ENCODE measurements at regions not wholly inside any gene's neighbourhood (a gene's known extent, or its start where the extent isn't known, plus 50 kb on each side); places are given as distances from the start of the nearest gene placed in this dataset.

- no peaks in the 10 kb centered on the region for H3K36me3 Mint-ChIP-seq
- H3K27ac Mint-ChIP-seq = no peak overlapping the region
- TF ChIP-seq STAT6 (CRISPR knock-in tag; conservative IDR thresholded peaks at IDR 0.05; ENCODE audit: low read depth) (no peak), NFE2L1 (CRISPR knock-in tag; IDR thresholded peaks at IDR 0.05) (no peak), CREM (CRISPR knock-in tag; IDR thresholded peaks at IDR 0.05) (no peak), PRDM15 (CRISPR knock-in tag; IDR thresholded peaks at IDR 0.05) (no peak), JUN (CRISPR knock-in tag; IDR thresholded peaks at IDR 0.05) (no peak), ZNF317 (CRISPR knock-in tag; IDR thresholded peaks at IDR 0.05; ENCODE audit: borderline replicate concordance, low read depth) (no peak), TP53 (CRISPR knock-in tag; IDR thresholded peaks at IDR 0.05) (no peak), GRHL2 (CRISPR knock-in tag; IDR thresholded peaks at IDR 0.05; ENCODE audit: insufficient replicate concordance, severe bottlenecking) (no peak), ZMAT4 (CRISPR knock-in tag; IDR thresholded peaks at IDR 0.05) (no peak), ZBTB21 (CRISPR knock-in tag; IDR thresholded peaks at IDR 0.05; ENCODE audit: borderline replicate concordance) (no peak), MYBL2 (CRISPR knock-in tag; IDR thresholded peaks at IDR 0.05) (no peak), TCF7 (CRISPR knock-in tag; IDR thresholded peaks at IDR 0.05; ENCODE audit: low read depth) (no peak), ZNF532 (CRISPR knock-in tag; IDR thresholded peaks at IDR 0.05; ENCODE audit: borderline replicate concordance) (no peak), ZNF671 (CRISPR knock-in tag; IDR thresholded peaks at IDR 0.05) (no peak)
- TF ChIP-seq, protein P1, sequence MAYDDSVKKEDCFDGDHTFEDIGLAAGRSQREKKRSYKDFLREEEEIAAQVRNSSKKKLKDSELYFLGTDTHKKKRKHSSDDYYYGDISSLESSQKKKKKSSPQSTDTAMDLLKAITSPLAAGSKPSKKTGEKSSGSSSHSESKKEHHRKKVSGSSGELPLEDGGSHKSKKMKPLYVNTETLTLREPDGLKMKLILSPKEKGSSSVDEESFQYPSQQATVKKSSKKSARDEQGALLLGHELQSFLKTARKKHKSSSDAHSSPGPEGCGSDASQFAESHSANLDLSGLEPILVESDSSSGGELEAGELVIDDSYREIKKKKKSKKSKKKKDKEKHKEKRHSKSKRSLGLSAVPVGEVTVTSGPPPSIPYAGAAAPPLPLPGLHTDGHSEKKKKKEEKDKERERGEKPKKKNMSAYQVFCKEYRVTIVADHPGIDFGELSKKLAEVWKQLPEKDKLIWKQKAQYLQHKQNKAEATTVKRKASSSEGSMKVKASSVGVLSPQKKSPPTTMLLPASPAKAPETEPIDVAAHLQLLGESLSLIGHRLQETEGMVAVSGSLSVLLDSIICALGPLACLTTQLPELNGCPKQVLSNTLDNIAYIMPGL (CRISPR knock-in tag; IDR thresholded peaks at IDR 0.05) = no peak
- no peaks in the 10 kb centered on the region for H3K4me1 Mint-ChIP-seq
- CTCF ChIA-PET = no interaction called here
- no peaks in the 10 kb centered on the region for H3K27me3 Mint-ChIP-seq (ENCODE audit: low read depth)
- ATAC-seq = no peak
- peaks cover 5% of the 10 kb centered on the region; the same call in 1 of the 2 replicates for H3K9me3 Mint-ChIP-seq
- no peak overlapping the region for H3K4me3 Mint-ChIP-seq
- DNase-seq (ENCODE audit: low spot score) = no peak
- POLR2A ChIA-PET = no interaction called here
These were observed 436.2 kb downstream of the GABRG2 start for GRCh38 chr5:162503796-162504195.

Data from WTC11 (cell line).